IPS-20b (cell line): ENCODE measurements at regions not wholly inside any gene's neighbourhood (a gene's known extent, or its start where the extent isn't known, plus 50 kb on each side); places are given as distances from the start of the nearest gene placed in this dataset.

Source experiments
- H3K27ac ChIP-seq: one replicate; pipeline ENCODE4 v1.5.1; 2013; ENCODE audit warnings: low read length
- H3K27me3 ChIP-seq: 2 replicates; pipeline ENCODE4 v1.6.1; 2013; ENCODE audit warnings: mild to moderate bottlenecking, low read length, inconsistent platforms; ENCODE audit not compliant: insufficient read depth
- H3K36me3 ChIP-seq: 2 replicates; pipeline ENCODE4 v1.6.1; 2013; ENCODE audit warnings: low read depth, mild to moderate bottlenecking, inconsistent platforms, low read length, moderate library complexity; ENCODE audit not compliant: insufficient read depth
- H3K4me1 ChIP-seq: 2 replicates; pipeline ENCODE4 v1.6.1; 2013; ENCODE audit warnings: mild to moderate bottlenecking, control low read depth, inconsistent platforms, low read length, moderate library complexity; ENCODE audit not compliant: insufficient read depth
- H3K4me3 ChIP-seq: 2 replicates; pipeline ENCODE4 v1.5.1; 2013; ENCODE audit warnings: mild to moderate bottlenecking, low read length, inconsistent platforms
- H3K9ac ChIP-seq: 2 replicates; pipeline ENCODE4 v1.6.1; 2013; ENCODE audit warnings: low read depth, mild to moderate bottlenecking, inconsistent platforms, low read length, moderate library complexity
- H3K9me3 ChIP-seq: 2 replicates; pipeline ENCODE4 v1.6.1; 2013; ENCODE audit warnings: mild to moderate bottlenecking, low read depth, low read length, inconsistent platforms; ENCODE audit not compliant: insufficient read depth

- Histone ChIP-seq H3K36me3 (no peaks in the 10 kb centered on the region), H3K27me3 (no peaks in the 10 kb centered on the region), H3K27ac (no peak overlapping the region), H3K9me3 (no peaks in the 10 kb centered on the region), H3K4me3 (no peak overlapping the region), H3K4me1 (peaks cover 10% of the 10 kb centered on the region), H3K9ac (no peak overlapping the region)
Measured at GRCh38 chr20:60272790-60273189, 314.6 kb downstream of the CDH26 start.

DNA sequence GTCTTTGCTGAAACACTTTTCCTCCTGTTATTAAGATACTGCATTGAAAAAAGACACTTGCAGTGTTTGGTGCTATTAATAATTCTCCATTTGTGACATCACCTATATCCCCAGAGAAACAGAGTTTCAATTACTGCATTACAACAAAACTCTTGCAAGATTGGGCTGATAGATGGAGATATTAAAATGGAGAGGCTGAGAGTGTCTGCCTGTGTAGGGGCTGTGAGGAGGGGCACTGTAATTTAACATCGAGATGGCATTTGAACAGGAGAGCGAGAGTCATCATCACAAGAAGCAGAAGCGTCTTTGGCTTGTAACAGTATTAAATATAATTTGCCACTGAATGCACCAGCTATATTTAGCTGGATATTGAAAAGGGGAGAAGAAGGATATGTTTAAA lies 316.5 kb downstream of the CDH26 start:
- Histone ChIP-seq H3K27ac (no peak overlapping the region), H3K27me3 (no peaks in the 10 kb centered on the region), H3K9me3 (peaks cover 13% of the 10 kb centered on the region; the same call in 1 of the 2 replicates), H3K36me3 (no peaks in the 10 kb centered on the region), H3K4me1 (peaks cover 10% of the 10 kb centered on the region), H3K9ac (no peak overlapping the region), H3K4me3 (no peak overlapping the region)

DNA sequence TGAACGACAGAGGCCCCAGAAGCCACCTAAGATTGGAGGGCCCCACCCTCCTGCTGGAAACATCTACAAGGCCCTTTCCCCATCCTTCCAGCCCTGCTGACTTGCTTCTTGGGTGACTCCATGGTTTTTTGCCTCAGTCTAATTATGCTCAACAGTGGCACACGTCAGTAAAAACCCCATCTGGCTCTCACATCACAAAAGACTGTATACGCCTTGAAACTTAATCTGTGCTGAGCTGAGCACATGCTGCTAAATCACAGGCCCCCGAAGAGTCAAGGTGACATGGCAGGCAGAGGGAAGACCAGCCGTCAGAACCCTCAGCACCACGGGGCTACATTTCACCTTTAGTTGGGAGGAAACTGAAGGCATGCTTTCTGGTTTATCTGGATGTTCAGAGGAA lies 323.1 kb downstream of the CDH26 start:
- Histone ChIP-seq H3K4me1 (no peaks in the 10 kb centered on the region), H3K27me3 (no peaks in the 10 kb centered on the region), H3K9me3 (peaks cover 63% of the 10 kb centered on the region), H3K27ac (no peak overlapping the region), H3K4me3 (no peak overlapping the region), H3K9ac (no peak overlapping the region), H3K36me3 (no peaks in the 10 kb centered on the region)

DNA sequence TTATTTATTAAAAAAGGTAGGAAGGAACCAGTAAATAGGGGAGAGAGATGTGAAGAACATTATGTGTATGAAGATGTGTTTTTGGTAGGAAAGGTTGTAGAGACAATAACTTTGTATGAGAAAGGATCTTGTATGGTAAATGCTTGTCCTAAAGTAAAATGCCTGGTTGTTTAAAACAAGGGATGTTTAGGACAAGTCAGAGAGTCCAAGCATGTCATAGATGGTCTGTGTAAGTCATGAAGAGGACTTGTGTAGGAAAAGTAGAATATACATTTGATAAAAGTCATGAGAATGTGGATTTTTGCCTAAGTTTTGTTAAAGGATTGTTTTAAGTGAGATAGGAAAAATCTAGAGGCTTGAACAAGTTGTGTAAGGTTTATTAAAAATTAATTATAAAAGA lies 325.1 kb downstream of the CDH26 start:
- Histone ChIP-seq H3K9ac (no peak overlapping the region), H3K4me3 (no peak overlapping the region), H3K27me3 (no peaks in the 10 kb centered on the region), H3K9me3 (peaks cover 82% of the 10 kb centered on the region), H3K36me3 (no peaks in the 10 kb centered on the region), H3K27ac (no peak overlapping the region), H3K4me1 (no peaks in the 10 kb centered on the region)

DNA sequence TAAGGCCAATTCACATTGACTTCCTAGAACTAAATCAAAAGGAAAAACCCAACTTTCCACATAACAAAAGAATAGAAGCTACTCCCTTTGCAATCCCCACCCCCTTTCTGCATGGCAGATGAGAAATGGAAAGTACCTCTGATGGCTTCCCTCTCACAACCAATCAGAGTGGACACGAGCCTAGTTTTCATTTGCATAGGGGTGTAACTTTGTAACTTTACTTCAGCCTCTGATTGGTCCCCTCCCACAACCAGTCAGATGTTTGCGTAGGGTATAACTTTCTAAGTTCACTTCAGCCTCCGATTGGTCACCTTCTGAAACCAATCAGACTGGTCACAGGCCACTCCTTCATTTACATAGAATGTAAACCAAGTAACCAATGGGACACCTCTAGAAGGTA lies 328.5 kb downstream of the CDH26 start:
- Histone ChIP-seq H3K27me3 (no peaks in the 10 kb centered on the region), H3K4me3 (no peak overlapping the region), H3K27ac (no peak overlapping the region), H3K9me3 (peaks cover 84% of the 10 kb centered on the region), H3K9ac (no peak overlapping the region), H3K4me1 (no peaks in the 10 kb centered on the region), H3K36me3 (no peaks in the 10 kb centered on the region)

DNA sequence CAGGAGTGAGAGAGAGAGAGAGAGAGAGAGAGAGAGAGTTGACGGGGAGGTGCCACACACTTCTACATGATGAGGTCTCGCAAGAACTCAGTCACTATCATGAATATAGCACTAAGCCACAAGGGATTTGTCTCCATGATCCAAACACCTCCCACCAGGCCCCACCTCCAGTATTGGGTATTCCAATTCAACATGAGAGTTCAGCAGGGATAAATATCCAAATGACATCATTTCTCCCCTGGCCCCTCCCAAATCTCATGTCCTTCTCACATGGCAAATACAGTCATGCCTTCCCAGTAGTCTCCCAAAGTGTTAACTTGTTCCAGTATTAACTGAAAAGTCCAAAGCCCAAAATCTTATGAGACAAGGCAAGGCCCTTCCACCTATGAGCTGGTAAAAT lies 330.7 kb downstream of the CDH26 start:
- H3K4me1 ChIP-seq, result no peaks in the 10 kb centered on the region
- no peak overlapping the region for H3K27ac ChIP-seq
- no peak overlapping the region for H3K9ac ChIP-seq
- no peak overlapping the region for H3K4me3 ChIP-seq
- no peaks in the 10 kb centered on the region for H3K36me3 ChIP-seq
- peaks cover 71% of the 10 kb centered on the region for H3K9me3 ChIP-seq
- no peaks in the 10 kb centered on the region for H3K27me3 ChIP-seq

GRCh38 chr20:60292001-60292520 lies 333.8 kb downstream of the CDH26 start:
- no peak overlapping the region for H3K27ac ChIP-seq
- no peak overlapping the region for H3K4me3 ChIP-seq
- no peaks in the 10 kb centered on the region for H3K36me3 ChIP-seq
- no peak overlapping the region for H3K9ac ChIP-seq
- no peaks in the 10 kb centered on the region for H3K4me1 ChIP-seq
- no peaks in the 10 kb centered on the region for H3K27me3 ChIP-seq
- peaks cover 39% of the 10 kb centered on the region for H3K9me3 ChIP-seq

DNA sequence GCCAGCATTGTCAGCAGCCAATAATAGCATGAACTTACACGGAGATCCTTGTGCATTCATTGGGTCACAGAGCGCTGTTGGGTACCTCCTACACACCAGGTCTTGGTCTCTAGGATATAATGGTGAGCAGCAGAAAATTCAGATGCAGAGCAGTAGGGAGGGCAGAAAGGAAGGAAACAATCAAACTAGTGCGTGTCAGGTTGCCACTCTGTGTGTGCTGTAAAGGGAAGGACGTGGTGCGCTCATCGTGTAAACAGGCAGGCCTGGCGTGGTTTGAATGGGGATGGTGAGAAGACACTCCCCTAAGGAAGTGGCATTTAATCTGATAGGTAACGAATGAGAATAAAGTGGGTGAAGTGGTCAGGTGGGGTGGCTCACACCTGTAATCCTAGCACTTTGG lies 336.4 kb downstream of the CDH26 start:
- Histone ChIP-seq H3K4me1 (no peaks in the 10 kb centered on the region), H3K4me3 (no peak overlapping the region), H3K9ac (no peak overlapping the region), H3K9me3 (peaks cover 16% of the 10 kb centered on the region), H3K27ac (no peak overlapping the region), H3K27me3 (no peaks in the 10 kb centered on the region), H3K36me3 (no peaks in the 10 kb centered on the region)

DNA sequence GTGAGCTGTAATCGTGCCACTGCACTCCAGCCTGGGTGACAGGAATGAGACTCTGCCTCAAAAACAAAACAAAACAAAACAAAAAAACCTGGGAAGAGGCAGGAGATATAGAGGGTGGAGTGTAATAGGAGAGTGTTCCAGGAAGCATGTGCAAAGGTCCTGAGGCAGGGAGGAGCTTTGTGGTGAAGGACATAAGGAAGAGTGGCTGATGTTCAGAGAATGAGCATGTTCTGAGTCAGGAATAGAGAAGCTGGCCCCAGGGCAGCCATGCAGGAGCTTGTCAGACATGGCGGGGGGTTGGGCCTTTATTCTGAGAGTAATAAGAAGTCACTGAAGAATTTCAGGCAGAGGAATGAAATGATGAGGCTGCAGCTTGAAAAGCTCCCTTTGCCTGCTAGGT lies 337.0 kb downstream of the CDH26 start:
- Histone ChIP-seq H3K4me1 (no peaks in the 10 kb centered on the region), H3K4me3 (no peak overlapping the region), H3K9ac (no peak overlapping the region), H3K9me3 (peaks cover 10% of the 10 kb centered on the region), H3K27me3 (no peaks in the 10 kb centered on the region), H3K36me3 (no peaks in the 10 kb centered on the region), H3K27ac (no peak overlapping the region)

DNA sequence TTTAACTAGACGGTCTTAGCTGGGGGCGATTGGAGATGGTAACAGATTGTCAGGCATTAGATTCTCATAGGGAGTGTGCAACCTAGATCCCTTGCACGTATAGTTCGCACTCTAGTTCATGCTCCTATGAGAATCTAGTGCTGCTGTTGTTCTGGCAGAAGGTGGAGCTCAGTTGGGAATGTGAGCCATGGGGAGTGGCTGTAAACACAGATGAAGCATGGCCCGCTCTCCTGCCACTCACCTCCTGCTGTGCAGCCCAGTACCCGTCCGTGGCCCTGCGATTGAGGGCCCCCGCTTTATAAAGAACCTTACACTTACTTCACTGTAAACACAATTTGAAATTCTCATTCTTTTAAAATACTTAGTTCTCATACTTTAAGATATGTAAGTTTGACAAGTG lies 339.4 kb downstream of the CDH26 start:
- no peaks in the 10 kb centered on the region for H3K27me3 ChIP-seq
- no peaks in the 10 kb centered on the region for H3K4me1 ChIP-seq
- H3K9me3 ChIP-seq, result no peaks in the 10 kb centered on the region
- no peak overlapping the region for H3K9ac ChIP-seq
- no peaks in the 10 kb centered on the region for H3K36me3 ChIP-seq
- no peak overlapping the region for H3K4me3 ChIP-seq
- H3K27ac ChIP-seq, result no peak overlapping the region

DNA sequence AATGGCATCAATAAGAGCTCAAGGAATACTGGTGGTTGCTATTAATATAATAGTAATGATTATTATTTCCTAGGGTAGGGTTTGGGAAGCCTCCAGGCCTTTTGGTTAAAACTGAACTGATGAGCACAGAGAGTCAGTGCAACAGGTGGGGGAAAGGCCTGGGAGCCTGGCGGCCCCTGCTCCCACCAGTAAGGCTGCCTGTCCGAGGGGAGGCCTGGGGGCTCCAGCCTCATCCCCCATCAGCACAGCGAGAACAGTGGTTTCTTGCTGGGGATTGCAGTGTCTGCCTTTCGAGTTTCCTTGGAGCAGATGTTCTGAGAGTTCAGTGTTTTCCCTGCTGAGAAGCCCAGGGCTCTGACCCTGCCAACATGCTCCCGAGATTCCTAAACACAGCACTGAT lies 340.4 kb downstream of the CDH26 start:
- H3K27me3 ChIP-seq, result no peaks in the 10 kb centered on the region
- H3K9me3 ChIP-seq, result no peaks in the 10 kb centered on the region
- no peak overlapping the region for H3K9ac ChIP-seq
- no peaks in the 10 kb centered on the region for H3K36me3 ChIP-seq
- no peak overlapping the region for H3K27ac ChIP-seq
- no peak overlapping the region for H3K4me3 ChIP-seq
- H3K4me1 ChIP-seq, result peaks cover 2% of the 10 kb centered on the region; the same call in 1 of the 2 replicates

GRCh38 chr20:60299951-60300350 lies 341.7 kb downstream of the CDH26 start:
- Histone ChIP-seq H3K4me1 (peaks cover 5% of the 10 kb centered on the region; the same call in 1 of the 2 replicates), H3K9ac (no peak overlapping the region), H3K36me3 (no peaks in the 10 kb centered on the region), H3K9me3 (no peaks in the 10 kb centered on the region), H3K4me3 (no peak overlapping the region), H3K27me3 (no peaks in the 10 kb centered on the region; the same call in 1 of the 2 replicates), H3K27ac (no peak overlapping the region)
